CD4-positive, alpha-beta T cell treated with Interleukin-15 for 1 hour (primary cell): ENCODE measurements at regions not wholly inside any gene's neighbourhood (a gene's known extent, or its start where the extent isn't known, plus 50 kb on each side); places are given as distances from the start of the nearest gene placed in this dataset.
"Not testable (repeated sequence)": the region's sequence is repeated elsewhere in the genome, so short reads cannot be mapped to it uniquely, and the experiment has no call there.

Experiments used
- DNase-seq: peaks from one replicate; pipeline ENCODE4 v3.0.0-alpha.2; 2020

DNA sequence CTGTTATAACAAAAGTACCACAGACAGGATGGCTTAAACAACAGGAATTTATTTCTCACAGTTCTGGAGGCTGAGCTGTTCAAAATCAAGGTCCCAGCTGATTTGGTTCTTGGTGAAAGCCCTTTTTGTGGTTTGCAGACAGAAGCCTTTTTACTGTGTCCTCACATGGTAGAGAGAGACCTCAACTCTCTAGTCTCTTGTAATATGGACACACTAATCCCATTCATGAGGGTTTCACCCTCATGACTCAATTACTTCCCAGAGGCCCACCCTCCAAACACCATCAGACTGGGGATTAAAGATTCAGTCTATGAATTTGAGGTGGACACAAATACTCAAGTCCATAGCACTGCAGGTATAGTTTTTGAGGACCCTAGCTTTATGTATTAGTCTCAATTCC lies 97.3 kb upstream of the WIPF3 start:
- DNase-seq = not testable (repeated sequence)

DNA sequence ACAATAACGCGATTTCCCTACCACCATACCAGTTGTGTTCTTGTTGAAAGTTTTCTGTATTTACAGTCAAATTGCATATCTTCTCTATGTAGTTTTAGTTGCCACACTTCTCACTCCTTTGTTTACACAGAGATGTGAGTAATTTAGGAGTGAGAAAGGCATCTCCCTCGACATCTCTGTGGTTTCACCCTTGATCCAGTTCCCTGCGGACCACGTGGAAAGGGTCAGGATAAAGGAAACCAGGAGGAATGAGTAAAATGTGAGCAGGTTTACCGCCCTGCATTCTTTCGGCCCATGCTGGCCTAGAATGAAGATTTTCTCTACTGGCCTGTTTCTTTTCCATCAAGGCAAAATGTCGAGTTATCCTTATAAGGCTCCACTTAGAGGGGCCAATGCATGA lies 83.2 kb upstream of the WIPF3 start:
- not testable (repeated sequence) for DNase-seq

DNA sequence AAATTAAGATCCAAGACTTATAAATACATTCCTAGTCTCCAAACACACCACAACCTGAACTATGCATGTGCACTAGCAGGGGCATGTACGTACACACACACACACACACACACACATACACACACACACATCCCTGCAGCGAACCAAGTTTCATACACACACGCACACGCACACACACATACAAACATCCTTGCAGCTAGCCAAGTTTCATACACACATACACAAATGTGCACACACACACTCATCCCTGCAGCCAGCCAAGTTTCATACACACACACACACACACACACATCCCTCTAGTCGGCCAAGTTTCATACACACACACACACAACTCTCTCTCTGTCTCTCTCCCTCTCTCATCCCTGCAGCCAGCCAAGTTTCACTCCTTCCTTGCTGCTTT lies 82.7 kb upstream of the WIPF3 start:
- DNase-seq = no peak

DNA sequence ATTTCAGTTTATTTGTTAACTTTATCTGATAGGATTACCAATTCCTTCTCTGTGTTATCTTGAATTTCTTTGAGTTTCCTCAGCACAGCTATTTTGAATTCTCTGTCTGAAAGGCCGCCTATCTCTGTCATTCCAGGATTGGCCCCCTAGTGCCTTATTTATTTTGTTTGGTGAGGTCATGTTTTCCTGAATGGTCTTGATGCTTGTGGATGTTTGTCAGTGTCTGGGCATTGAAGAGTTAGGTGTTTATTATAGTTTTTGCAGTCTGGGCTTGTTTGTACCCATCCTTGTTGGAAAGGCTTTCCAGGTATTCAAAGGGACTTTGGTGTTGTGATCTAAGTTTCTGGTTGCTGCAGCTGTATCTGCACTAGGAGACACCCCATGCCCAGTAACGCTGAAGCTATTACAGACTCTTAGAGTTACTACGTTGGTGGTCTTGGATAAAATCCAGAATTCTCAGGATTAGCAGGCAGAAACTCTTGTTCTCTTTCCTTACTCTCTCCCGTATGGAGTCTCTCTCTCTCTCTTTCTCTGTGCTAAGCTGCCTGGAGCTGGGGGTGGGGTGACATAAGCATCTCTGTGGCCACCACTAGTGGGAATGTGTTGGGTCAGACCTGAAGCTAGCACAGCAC lies 76.7 kb upstream of the WIPF3 start:
- not testable (repeated sequence) for DNase-seq

DNA sequence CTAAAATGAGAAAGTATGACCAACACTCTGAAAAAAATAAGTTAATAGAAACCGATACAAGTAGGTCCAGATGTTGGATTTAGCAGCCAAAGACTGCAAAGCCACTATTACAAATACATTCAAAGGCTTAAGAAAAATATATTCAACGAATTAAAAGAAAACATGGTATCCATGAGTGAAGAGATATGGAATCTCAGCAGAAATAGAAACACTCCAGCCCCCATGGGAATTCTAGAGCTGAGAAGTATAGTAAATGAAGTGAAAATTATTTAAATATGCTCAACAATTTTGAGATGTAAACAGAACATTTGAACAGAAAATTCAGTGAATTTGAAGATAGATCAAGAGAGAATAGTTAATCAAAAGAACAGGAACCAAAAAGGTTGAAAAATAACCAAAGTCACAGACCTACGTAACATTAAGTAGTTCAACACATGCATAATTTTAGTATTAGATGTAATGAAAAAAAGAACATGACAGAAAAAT lies 72.0 kb upstream of the WIPF3 start:
- no peak for DNase-seq

DNA sequence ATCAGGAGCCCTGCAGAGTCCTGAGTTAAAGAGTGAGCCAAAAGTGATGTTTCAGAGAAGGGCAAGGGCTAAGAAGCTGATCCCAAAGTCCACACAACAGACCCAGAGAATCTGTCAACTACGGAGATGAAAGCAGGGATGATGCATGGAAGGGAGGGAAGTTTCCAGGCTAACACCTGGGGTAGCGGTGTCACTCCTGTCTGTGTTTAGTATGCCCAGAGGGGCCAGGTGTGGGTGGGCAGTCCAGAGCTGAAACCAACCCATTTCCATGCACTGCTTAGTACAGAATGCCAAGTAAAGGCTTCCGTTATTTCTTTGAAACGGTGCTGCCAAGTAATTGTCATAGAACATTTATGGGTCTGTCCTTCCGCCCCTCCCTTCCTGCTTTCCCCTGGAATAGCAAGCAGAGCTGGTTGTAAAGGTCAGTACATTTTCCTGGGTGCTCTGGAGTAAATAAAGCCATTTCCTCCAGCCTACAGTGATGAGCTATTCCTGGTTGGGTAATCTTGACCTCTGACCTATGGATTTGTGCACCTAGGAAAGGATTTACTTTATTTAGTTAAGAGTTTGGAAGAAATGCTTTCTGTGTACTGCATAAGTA lies 58.6 kb upstream of the WIPF3 start:
- not testable (repeated sequence) for DNase-seq

DNA sequence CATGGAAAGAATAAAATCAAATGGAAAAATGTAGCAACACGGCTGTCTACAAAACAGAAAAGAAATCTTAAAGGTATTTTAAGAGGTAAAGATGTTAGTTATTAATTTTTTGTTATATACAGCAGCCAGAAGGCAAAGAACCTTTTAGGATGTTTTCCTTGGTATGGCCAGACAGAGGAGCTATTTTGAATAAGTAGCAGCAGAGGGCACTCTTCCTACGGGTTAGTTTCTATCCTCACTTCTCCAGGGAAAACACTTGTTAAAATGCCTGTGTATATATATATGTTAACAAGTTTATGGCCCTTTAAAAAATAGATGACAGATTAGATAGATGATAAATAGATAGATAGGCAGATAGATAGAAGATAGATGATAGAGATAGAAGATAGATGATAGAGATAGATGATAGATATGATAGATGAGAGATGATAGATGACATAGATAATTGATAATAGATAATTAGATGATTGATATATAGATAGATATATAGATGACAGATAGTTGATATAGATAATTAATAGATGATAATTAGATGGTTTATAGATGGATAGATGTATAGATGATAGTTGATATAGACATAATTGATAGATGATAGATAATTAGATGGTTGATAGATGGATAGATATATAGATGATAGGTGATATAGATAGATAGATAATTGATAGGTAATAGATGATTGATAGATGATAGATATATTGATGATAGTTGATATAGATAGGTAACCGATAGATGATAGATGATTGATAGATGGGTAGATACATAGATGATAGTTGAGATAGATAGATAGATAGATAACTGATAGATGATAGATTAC lies 57.8 kb upstream of the WIPF3 start:
- DNase-seq = no peak

DNA sequence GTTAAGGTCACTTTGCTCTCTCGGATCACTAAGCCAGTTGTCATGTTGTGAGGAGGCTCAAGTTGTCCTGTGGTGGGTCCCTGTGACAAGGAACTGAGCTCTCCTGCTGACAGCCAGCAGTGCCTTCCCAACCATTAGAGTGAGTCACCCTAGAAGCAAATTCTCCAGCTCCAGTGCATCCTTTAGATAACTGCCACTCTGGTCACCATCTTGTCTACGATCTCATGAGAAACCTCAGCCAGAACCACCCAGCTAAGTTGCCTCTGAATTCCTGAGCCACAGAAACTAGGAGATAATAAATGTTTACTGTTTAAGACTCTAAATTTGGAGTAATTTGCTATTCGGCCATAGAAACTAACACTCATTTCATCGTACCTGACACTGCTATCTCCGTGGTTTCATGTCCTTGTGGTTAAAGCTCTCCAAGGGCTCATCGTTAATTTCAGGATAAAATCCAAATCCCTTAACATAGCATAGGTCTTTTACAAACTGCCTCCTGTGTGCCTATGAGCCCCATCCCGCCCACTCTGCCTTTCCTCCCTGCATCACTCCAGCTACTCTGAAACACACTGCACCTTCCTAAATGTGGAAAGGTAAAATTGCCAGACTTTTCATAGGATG lies 56.5 kb upstream of the WIPF3 start:
- no peak for DNase-seq

DNA sequence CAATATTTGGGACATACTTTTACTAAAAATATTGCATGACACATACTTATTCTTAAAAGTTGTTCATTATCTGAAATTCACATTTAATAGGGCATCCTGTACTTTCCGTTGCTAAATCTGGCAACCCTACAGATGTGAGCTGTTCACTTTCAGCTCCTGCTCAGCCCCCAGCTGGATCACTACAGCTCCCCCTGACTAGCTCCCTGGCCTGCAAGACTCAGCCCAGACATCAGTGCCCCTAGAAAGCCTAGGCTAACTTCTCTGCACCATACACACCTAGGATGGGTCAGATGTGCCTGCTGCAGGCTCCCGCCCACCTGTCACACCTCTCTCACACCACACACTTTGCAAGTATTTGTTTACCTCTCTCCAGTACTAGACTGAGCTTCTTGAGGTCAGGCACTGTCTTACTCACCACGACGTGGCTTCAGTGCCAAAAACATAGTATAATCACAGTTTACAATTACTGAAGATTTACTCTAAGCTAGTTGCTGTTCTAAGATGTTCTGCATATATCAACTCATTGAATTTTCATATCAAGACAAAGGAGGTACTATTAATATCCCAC lies 55.9 kb upstream of the WIPF3 start:
- DNase-seq = not testable (repeated sequence)

DNA sequence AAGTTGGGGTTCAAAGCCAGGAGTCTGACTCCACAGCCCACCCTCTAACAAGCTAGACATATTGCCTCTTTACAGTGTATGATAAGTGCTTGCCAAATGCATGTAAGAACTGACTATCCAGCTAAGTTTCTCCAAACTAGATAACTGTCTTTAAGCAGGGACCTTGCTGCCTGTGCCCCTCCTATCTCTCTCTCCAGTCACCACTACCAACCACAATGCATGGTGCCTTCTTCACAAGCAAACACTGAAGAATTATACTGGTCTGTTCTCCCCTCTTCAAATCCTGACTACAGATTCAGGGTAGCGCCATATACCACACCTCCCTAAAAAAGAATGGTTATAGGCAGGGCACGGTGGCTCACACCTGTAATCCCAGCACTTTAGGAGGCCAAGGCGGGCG lies 55.3 kb upstream of the WIPF3 start:
- DNase-seq = not testable (repeated sequence)

DNA sequence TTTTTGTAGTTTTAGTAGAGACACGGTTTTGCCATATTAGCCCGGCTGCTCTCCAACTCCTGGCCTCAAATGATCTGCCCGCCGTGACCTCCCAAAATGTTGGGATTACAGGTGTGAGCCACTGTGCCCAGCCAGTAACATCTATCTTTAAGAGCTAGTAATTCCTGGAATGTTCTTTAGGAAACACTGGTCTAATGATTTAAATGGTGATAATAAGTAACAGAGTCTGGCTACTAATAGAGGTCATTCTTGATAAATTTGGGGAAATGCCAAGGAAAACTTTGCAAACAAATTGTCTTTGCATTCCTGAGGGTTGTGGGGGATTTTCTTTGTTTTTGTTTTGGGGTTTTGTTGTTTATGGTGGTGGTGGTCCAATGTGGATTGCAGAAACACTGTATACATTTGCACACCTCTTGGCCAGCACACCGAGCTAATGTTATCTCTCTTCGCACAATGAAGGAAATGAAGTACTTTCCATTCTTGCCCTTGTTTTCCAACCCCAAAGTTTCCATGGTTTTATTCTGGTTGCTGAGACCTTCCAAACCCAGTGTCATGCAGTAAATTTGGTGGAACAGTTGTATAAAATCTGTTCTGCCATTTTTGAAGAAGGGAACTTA lies 51.3 kb upstream of the WIPF3 start:
- no peak for DNase-seq
